GM18867 (cell line): ENCODE measurements at regions not wholly inside any gene's neighbourhood (a gene's known extent, or its start where the extent isn't known, plus 50 kb on each side); places are given as distances from the start of the nearest gene placed in this dataset.

ENCODE experiments used
- ATAC-seq: cut with Tn5 transposase; IDR thresholded peaks from one replicate; pipeline ENCODE4 v1.9.1; 2021; ENCODE audit warnings: mild to moderate bottlenecking, moderate library complexity; ENCODE audit not compliant: unreplicated experiment

DNA sequence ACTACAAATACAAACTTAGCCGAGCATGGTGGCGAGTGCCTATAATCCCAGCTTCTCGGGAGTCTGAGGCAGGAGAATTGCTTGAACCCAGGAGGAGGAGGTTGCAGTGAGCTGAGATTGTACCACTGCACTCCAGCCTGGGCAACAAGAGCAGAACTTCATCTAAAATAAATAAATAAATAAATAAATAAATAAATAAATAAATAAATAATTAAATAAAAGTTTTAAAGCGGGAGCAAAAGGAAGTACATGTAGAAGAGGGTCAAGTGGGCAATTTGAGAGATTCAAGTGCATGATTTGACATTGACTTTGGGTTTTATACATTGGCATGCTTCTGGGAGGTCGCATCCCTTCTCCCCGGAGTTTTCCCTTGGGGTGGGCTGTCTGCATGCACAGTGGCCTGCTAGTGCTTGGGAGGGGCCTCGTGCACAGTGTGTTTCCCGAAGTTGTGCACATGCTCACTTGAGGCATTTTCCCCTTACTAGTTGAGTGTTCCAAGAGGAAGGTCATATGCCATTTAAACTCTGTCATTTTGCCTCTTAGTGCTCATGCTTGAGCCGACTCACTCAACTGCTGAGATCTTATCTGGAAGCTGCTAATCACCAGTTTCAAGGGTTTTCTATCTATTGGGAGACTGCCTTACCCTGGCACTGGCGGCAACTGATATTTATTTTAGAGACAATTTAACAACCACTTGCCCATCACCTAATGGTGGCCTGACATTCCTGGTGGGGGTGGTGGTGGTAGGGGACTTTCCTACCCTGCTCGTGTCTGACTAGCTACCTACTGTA lies 193.2 kb upstream of the MPHOSPH6 start:
- ATAC-seq = no peak

DNA sequence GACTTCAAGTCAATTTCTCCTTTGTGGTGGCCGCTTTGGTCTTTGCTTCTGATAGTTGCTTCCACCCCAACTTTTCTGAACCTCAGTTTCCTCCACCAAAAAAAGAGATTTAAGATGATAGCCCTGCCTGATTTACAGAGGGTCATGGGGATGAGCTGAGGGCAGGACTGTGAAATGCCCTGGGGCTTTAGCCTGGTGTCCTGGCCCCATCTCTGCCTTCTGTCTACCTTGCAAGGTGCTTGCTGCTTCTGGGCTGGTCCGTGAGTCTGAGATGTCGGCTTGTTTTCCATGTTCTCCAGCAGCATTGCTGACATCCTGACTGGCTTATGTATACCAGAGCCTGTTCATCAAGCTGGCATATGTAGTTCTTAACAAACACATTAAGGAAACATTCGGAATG lies 191.9 kb upstream of the MPHOSPH6 start:
- no peak for ATAC-seq

DNA sequence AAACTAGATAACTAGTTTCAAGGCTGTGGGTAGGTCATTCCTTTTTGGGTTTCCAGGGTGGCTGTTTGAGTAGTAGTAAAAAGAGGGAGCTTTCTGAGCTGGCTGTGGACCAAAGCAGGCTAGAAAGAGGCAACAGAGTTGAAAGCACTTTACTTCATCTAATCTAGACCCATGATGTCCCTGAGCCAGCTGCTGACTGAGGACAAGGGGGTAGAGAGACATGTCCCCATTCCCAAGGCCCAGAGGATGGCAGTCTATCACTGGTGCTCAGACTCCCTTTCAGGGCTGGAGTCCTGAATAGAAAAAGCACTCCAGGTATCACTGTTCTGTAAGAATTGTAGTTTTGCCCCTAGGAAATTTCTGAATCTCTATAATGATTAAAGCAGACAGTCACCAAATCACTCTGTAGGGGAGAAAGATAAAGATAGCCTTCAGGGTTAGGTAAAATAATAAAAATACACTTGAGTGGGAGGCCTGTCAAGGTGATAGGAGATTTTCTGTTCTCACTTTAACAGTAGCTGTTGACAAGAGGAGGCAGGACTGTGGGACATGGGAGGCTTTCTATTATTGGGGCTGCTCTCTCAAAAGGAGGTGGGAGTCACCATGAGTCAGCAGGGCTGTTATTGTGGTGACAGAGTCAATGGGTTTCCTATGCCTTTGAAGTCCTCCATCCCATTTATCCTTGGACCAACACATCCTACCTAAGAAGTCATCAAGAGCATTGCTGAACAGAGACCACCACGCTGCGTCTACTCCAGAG lies 190.2 kb upstream of the MPHOSPH6 start:
- ATAC-seq = no peak

DNA sequence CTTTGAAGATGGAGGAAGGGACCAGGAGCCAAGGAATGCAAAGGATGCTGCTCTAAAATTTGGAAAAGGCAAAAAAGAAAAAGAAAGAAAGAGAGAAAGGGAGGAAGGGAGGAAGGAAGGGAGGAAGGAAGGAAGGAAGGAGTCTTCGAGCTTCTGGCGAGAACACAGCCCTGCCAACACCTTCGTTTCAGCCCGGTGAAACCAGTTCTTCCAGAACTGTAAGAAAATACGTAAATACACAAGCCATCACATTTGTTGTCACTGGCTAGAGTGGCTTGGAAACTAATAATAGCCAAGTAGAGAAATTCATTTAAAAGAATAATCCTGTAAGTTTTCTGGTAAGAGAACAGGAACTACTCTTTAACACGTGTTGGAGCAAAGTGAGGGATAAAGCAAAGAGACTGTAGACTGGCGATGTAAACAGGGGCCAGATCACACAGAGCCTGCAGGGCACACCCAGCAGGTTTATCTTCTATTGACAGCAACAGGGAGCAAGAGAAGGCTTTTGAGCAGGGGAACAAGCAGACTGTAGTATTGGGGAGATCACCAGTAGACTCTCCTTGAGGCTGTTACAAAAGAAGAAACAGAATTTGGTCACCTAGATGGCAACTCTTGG lies 188.7 kb upstream of the MPHOSPH6 start:
- no peak for ATAC-seq

DNA sequence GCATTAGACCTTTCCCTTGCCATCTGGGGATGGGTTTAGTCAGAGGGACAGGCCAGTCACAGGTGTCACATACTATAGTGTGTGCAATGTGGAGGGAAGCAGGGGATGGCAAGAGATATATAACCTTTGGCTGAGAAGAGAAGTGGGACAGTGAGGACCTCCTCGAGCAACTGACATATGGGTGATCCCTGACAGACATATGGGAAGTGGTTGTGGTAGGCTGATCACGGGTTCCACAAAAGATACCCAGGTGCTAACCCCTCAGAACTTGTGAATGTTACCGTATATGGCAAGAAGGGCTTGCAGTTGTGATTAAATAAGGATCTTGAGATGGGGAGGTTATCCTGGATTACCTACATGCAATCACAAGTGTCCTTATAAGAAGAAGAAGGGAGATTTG lies 188.1 kb upstream of the MPHOSPH6 start:
- ATAC-seq = no peak

DNA sequence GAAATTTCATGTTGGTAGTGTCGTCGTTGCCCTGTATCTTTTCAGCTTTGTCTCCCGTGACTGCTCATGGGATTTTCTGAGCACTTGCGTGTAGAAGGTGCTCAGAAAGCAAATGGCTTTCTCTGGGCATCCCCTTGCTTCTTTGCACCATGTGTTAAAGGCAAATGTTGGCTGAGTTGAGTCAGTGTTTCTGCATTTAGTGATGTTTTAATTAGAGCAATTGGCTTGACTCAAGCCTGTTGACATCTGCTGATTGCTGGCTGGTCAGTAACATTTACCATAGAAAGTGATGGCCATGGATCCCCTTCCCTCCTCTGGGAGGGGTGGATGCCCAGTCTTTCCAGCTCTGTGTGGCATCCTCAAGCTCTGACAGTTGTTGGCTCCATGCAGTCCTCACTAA lies 187.2 kb upstream of the MPHOSPH6 start:
- ATAC-seq = no peak

DNA sequence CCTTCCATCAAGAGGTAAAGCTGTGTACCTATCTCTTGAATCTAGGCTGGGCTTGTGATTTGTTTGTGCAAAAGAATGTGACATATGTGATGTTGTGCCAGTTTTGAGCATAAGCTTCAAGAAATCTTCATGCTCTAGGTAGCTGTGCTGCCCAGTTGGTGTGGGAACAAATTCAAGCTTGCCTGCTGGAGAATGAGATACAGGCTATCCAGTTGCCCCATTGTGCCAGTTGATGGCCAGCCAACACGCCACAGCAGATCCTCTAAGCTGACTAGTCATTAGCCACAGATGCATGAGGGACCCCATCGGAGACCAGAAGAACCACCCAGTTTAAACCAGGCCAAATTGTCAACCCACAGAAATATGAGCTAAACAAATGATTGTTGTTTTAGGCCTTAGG lies 180.5 kb upstream of the MPHOSPH6 start:
- no peak for ATAC-seq

DNA sequence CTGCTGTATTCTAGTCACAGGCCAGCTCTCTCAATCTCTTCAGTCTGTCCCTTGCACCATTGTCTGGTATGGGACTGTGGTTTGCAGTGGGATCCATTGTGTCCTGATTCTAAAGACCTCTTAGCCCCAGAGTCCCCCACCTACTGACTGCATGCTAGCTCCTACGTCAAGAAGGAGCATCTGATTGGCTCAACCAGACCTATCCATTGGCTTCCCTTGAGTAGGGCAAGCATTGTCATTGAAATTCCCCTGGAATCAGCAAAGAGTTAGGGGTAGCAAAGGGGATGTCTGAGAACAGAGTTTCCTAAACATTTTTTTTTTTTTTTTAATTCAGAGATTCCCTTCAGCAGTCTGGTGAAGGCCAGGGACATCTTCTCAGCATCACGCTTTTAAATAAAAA lies 175.3 kb upstream of the MPHOSPH6 start:
- no peak for ATAC-seq

DNA sequence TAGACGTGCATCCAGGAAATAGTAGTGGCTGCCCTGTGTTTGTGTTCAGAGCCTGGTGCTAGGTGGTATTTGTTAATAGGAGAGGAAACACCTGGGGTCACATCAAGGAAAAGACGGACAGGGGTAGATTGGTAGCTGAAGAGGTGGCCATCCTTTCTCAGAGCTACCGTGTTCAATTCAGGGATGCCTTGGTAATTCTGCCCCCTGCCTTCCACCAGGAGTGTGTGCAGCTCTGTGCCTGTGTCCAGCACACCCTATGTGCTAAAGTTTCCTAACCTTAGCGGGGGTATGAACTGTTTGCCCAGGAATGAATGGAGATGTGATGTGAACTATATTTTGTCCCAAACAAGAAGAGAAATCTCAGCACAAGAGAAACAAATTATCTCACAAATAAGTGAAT lies 174.1 kb upstream of the MPHOSPH6 start:
- no peak for ATAC-seq

DNA sequence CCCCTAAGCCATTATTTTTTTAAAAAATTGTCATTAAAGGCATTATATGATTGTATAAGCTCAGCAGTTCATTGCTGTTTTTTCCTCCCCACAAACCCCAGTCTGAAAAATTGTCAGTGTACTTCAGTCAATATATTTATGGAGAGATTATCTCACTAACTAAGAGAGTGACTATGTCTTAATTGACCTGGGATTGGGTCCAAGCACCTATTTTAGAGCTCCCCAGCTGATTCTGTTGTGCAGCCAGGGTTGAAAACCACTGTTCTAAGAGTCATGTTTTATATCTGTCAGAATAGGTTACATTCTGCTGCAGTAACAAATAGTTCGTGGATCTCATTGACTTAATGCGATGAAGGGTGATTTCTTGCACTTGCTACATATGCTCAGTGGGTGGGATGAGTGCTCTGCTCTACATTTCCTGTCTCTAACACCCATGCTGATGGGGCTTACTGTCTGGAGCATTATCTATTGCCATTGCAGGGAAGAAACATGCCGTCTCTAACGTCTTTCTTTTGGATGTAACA lies 171.2 kb upstream of the MPHOSPH6 start:
- no peak for ATAC-seq

DNA sequence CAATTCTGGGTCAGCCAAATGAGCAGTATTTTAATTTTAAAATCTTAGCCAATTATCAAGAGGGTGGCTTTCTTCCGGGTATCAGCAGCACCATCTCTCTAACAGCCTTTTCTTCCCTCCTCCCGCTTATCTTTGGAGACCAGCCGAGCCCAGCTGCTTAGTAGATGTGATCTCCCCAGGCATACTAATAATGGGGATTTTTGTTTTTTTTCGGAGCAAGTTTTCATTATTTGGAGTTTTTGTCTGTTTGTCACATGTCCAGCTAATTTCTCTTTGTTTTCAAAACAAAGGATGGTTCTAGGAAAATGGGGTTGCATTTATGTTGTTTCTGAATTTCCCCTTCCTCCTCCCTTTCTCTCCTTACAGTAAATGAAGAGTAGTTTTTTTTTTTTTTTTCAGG lies 170.5 kb upstream of the MPHOSPH6 start:
- no peak for ATAC-seq

DNA sequence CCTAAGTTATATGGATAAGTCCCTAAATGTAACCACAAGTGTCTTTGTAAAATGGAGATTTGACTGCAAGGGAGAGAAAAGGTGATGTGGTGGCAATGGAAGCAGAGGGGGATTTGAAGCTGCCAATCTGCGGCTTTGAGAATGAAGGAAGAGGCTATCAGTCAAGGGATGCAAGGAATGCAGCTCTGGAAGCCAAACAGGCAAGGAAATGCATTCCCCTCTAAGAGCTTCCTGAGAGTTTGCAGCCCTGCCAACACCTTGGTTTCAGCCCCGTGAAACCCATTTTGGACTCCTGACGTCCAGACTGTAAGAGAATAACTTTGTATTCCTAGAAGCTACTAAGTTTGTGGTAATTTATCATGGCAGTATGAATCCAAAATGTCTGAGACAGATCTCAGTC lies 167.3 kb upstream of the MPHOSPH6 start:
- ATAC-seq = no peak

DNA sequence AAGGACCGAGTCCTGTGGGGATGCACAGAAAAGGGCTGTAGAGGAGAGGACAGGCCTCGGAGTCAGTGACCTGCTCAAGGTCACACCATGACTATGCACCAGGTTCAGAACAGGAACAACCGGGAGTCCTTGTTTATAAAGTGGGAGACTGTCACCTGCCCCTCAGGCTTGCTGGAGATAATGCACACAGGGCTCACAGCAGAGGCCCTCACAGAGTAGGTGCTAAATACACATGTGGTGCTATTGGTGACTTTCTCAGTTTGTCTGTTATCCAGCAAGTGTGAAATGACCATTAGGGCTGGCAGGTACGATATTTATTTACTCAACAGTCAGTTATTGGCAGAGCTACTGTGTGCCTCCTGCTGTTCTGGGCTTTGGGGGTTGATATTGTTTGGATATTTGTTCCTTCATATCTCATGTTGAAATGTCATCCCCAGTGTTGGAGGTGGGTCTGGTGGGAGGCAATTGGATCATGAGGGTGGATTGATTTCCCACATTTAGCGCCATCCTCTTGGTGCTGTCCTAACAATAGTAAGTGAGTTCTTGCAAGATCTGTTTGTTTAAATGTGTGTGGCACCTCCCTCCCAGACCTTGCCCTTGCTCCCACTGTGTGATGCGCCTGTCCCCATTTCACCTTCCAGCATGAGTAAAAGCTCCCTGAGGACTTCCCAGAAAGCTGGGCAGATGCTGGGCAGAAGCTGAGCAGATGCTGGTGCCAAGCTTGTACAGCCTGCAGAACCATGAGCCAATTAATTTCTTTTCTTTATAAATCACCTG lies 162.1 kb upstream of the MPHOSPH6 start:
- ATAC-seq = no peak

DNA sequence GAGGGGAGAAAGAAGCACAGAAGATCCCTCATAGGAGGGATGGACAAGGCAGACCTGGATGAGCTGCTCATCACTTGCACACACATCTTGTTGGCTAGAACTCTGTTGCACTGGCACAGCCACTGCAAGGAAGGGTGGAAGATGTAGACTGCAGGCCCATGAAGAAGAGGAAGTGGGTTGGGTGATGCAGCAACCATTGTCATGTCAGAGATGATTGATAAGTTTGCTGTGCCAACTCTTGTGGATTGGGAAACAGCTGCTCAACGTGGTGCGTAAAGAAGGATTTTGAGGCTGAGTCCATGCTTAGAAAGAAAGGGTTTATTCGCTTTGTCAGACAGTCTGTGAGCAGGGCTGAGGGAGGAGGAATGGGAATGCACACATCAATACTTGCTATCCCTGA lies 161.4 kb upstream of the MPHOSPH6 start:
- no peak for ATAC-seq

DNA sequence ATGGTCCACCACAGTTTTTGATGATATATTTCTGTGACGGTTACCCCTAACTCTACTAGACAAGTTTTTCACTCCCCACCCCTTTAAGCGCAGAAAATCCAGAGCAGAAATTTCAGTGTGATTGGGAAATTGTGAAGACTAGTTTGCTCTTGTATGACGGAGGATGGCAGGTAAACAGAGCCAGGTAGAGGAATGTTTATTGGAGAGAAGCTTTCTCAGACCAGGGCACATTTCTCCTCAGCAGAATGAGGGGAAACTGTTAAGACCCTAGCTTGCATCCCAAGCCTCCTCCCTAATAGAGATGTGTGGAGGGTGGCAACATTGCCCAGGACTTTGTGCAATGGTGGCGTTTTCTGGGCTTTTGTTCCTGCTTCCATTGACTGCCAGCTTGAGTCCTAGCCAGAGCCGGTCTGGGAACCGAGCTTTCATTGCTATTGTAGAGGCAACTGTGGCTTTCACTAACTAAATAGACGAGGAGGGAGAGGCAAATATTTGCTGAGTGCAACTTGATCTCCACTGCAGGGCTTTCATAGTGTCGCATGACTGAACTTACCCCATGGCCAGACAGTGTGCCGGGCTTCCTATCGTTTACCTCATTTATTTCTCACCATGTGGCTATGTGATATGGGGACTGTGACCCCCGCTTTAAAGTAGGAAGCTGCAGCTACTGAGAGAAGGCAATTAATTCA lies 159.6 kb upstream of the MPHOSPH6 start:
- no peak for ATAC-seq

DNA sequence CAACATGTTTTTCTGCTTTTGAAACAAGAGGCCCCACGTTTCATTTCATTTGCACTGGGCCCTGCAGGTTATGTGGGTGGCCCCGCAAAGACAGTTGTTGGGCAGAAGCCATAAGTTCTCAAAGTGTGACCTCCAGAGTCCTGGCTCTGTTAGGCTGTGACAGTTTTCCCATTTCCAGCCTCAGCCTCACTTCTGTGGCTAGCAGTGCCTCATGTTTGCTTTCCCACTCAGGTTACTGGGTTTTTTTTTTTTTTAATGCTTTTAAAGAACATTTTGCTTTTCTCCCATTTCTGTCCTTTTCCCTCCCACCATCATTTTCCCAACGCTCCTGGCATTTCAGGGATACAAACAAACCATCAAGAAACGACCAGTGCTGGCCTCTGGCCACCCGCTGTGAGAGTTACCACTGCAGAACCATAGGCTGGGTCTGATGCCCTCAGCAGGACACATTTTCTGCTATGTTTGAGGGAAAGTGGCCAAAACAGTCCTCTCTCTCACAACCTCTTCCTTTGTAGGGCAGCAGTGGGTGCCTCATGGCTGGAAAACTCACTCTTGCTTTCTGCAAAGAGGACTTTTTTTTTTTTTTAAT lies 159.0 kb upstream of the MPHOSPH6 start:
- no peak for ATAC-seq

DNA sequence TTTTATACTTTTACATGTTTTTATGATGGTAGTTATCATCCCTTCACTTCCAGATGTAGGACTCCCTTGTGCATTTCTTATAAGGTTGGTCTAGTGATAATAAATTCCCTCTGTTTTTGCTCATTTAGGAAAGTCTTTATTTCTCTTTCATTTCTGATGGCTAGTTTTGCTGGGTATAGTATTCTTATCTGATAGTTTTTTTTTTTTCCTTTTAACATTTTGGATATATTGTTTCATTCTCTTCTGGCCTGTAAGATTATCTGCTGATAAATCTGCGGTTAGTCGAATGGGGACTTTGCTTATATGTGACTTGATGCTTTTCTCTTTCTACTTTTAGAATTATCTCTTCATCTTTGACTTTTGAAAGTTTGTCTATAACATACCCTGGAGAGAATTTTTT lies 153.1 kb upstream of the MPHOSPH6 start:
- ATAC-seq = no peak

DNA sequence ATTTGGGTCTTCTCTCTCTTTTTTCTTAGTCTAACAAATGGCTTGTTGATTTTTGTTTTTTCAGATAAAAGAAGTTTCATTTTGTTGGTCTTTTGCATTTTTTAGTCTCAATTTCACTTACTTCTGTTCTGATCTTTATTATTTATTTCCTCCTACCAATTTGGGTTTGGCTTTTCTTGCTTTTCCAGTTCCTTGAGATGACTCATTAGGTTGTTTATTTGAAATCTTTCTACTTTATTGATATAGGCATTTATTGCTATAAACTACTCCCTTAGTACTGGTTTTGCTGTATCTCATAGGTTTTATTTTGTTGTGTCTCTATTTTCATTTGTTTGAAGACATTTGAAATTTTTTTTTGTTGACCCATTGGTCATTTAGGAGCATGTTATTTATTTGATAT lies 152.2 kb upstream of the MPHOSPH6 start:
- ATAC-seq = no peak

DNA sequence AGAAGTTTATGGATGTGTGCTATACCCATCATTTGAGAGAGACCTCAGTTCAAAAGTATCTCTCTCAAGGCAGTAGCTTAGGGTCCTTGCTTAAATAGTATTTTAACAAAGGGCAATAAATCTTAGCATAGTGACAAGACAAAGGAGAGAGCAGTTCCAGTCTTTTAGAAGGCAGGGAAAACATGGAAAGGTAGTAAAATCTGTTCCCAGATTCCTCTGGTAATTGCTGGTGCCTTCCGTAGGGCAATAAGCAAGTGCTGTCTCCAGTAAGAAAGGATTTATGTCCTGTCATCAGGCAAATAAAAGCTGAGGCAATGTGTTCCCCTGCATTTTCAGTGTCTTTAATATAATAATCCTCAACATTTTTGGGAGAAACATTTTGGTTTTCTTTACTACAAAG lies 149.0 kb upstream of the MPHOSPH6 start:
- ATAC-seq = no peak
